ENCODE measurements at regions not wholly inside any gene's neighbourhood (a gene's known extent, or its start where the extent isn't known, plus 50 kb on each side); places are given as distances from the start of the nearest gene placed in this dataset.
"Not testable (repeated sequence)": the region's sequence is repeated elsewhere in the genome, so short reads cannot be mapped to it uniquely, and the experiment has no call there.

DNA sequence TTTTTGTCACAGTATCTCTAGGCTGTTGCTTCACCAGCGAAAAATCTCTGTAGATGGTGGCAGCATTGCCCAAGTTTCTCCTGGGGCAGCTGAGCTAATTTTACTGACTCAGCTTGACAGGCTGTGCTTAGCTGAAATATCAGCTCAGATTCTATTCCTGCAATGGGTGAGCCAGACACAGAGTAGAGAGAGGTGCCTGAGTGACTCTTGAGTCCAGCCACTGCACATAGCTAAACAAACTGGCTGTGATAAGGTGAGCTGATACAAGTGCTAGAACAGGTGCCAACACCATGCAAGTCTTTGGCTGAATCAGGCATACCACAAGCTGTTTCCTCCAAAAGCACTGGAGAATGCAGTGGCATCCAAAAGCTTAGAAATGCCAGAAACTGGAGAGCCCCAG lies 110.9 kb upstream of the TSPY4 start:
- TF ChIP-seq CTCF (IDR thresholded peaks at IDR 0.05; ENCODE audit: low read length, missing control alignments), result no peak
- DNase-seq (ENCODE audit: low read depth), result no peak
- H3K4me3 ChIP-seq (replicated peaks; ENCODE audit: low read depth, low read length), result no peak overlapping the region

- no peak for TF ChIP-seq CTCF (IDR thresholded peaks at IDR 0.05; ENCODE audit: low read length, missing control alignments)
- no peak for DNase-seq (ENCODE audit: low read depth)
- no peak overlapping the region for H3K4me3 ChIP-seq (replicated peaks; ENCODE audit: low read depth, low read length)
Measured at GRCh38 chrY:9257255-9257654, 80.0 kb upstream of the TSPY4 start.

DNA sequence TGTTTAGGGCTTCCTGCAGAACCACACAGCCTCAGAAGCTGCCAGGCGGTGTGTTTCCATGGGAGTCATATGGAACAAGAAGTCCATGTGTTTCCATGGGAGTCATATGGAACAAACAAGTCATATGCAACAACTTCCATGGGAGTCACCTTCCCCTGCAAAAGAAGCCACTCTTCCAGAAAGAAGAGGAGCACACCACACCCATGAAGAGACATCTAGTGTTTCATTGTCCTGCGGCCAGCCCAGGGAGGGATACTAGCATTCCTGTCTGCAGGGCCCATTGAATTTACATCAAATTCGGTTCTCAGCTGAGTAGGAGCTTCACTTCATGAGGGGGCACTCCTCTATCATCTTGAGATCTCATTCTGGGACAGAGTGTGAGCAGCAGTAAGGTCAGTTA lies 79.5 kb upstream of the TSPY4 start:
- no peak for TF ChIP-seq CTCF (IDR thresholded peaks at IDR 0.05; ENCODE audit: low read length, missing control alignments)
- no peak for DNase-seq (ENCODE audit: low read depth)
- H3K4me3 ChIP-seq (replicated peaks; ENCODE audit: low read depth, low read length), result no peak overlapping the region

DNA sequence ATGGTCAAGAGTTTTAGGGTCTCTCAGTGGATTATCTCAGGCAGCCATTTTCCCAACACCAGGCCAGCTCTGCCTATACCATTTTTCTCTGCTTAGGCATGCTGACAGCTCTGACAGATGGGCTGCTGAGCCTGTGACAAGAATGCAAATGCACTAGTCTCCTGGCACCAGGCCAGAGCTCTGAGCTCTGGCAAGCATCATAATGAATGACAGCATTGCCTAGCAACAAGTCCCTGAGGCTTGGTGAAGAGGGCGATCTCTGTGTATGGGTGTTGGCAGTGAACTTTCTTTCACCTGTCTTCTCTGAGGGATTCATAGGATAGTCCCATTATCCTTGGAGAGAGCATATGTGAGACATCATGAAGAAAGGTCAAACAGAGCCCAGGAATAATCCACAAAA lies 77.9 kb upstream of the TSPY4 start:
- TF ChIP-seq CTCF (IDR thresholded peaks at IDR 0.05; ENCODE audit: low read length, missing control alignments), result no peak
- DNase-seq (ENCODE audit: low read depth), result no peak

DNA sequence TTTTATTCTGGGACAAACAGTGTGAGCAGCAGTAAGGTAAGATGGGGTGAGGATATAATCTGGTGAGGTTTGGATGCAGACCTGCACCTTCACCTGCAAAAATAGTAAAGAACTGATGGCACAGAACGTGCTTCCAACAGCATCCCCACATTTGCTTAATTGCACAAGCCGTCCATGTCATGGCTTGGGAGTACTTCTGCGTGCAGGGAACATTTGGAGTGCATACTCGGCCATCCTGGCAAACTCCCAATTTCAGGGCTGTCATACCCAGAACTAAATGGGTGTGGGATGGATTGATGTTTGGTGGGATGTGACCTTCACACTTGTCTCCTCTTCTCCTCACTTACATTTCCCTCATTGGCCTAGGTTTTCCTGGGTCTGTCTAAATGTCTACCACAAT lies 76.8 kb upstream of the TSPY4 start:
- TF ChIP-seq CTCF (IDR thresholded peaks at IDR 0.05; ENCODE audit: low read length, missing control alignments), result no peak

More for the DNA sequence above, 77.9 kb upstream of the TSPY4 start:
- no peak overlapping the region for H3K4me3 ChIP-seq (replicated peaks; ENCODE audit: low read depth, low read length)

GRCh38 chrY:9265551-9265950 lies 71.7 kb upstream of the TSPY4 start:
- DNase-seq (ENCODE audit: low read depth), result no peak
- H3K4me3 ChIP-seq (replicated peaks; ENCODE audit: low read depth, low read length), result no peak overlapping the region
- no peak for TF ChIP-seq CTCF (IDR thresholded peaks at IDR 0.05; ENCODE audit: low read length, missing control alignments)

More for the DNA sequence above, 76.8 kb upstream of the TSPY4 start:
- DNase-seq (ENCODE audit: low read depth), result no peak
- H3K4me3 ChIP-seq (replicated peaks; ENCODE audit: low read depth, low read length), result no peak overlapping the region

DNA sequence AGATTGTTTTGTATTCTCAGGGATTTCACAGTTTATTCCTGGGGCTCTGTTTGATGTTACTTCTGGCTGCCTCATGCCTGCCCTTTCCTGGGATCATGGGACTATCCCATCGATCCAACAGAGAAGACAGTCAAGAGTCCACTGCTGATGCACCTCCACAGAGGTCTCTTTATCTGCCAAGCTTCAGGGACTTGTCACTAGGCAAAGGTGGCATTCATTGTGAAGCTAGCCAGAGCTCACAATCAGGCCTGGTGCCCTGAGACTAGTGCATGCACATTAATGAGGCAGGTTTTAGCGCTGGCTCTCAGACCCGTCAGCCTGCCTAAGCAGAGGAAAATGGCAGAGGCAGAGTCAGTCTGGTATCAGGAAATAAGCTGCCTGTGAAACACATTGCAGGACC lies 66.9 kb upstream of the TSPY4 start:
- not testable (repeated sequence) for H3K4me3 ChIP-seq (replicated peaks; ENCODE audit: low read depth, low read length); DNase-seq (ENCODE audit: low read depth)

GRCh38 chrY:9272847-9273246 lies 64.4 kb upstream of the TSPY4 start:
- H3K4me3 ChIP-seq (replicated peaks; ENCODE audit: low read depth, low read length); DNase-seq (ENCODE audit: low read depth): not testable (repeated sequence)

GRCh38 chrY:9278842-9279241 lies 58.4 kb upstream of the TSPY4 start:
- DNase-seq (ENCODE audit: low read depth); H3K4me3 ChIP-seq (replicated peaks; ENCODE audit: low read depth, low read length): not testable (repeated sequence)

All from fibroblast of pulmonary artery (primary cell).